HepG2 (cell line): ENCODE measurements at regions not wholly inside any gene's neighbourhood (a gene's known extent, or its start where the extent isn't known, plus 50 kb on each side); places are given as distances from the start of the nearest gene placed in this dataset.
A peak's percentile ranks its signal among the peaks of the same experiment; 100 is the strongest.

Source experiments
- HIC2 ChIP-seq: sonication (generic); formaldehyde crosslinking; IDR thresholded peaks from 2 replicates; pipeline ENCODE4 v1.9.0; 2022; ENCODE audit warnings: low read depth, missing genetic modification reagents
- JUN ChIP-seq: sonication (generic); formaldehyde crosslinking; IDR thresholded peaks from 2 replicates; pipeline ENCODE4 v1.4.0; 2020; ENCODE audit warnings: mild to moderate bottlenecking, missing genetic modification reagents
- MIER2 ChIP-seq: IDR thresholded peaks from 2 replicates; pipeline ENCODE4 v1.6.1; 2016; ENCODE audit warnings: missing biosample characterization, missing genetic modification reagents
- U2AF2 ChIP-seq: fragments of 200-400 bp; formaldehyde crosslinking; IDR thresholded peaks from 2 replicates; pipeline ENCODE4 v1.6.1; 2017; ENCODE audit warnings: low read depth, mild to moderate bottlenecking, low read length
- YEATS2 ChIP-seq: sonication (generic); formaldehyde crosslinking; IDR thresholded peaks from 2 replicates; pipeline ENCODE4 v1.4.0; 2020; ENCODE audit warnings: missing genetic modification reagents, borderline replicate concordance
- TF ChIP-seq, protein P1 (sequence below): IDR thresholded peaks from 2 replicates; pipeline ENCODE4 v1.6.1; 2016; ENCODE audit warnings: low read depth, borderline replicate concordance
- TF ChIP-seq, protein P2 (sequence below): sonication (generic); formaldehyde crosslinking; IDR thresholded peaks from 2 replicates; pipeline ENCODE4 v1.4.0; 2020; ENCODE audit warnings: missing genetic modification reagents, borderline replicate concordance

GRCh38 chr6:3965071-3965718, 113.7 kb downstream of the FAM217A start (continued):
- TF ChIP-seq HIC2 (CRISPR knock-in tag) (0 out of 2 replicates have a peak, but pooled peaks have one; percentile 25), YEATS2 (CRISPR knock-in tag) (no peak), JUN (no peak), MIER2 (CRISPR knock-in tag) (no peak), U2AF2 (no peak)
- TF ChIP-seq, protein P1, sequence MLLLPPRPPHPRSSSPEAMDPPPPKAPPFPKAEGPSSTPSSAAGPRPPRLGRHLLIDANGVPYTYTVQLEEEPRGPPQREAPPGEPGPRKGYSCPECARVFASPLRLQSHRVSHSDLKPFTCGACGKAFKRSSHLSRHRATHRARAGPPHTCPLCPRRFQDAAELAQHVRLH (CRISPR knock-in tag), result no peak
- TF ChIP-seq, protein P2, sequence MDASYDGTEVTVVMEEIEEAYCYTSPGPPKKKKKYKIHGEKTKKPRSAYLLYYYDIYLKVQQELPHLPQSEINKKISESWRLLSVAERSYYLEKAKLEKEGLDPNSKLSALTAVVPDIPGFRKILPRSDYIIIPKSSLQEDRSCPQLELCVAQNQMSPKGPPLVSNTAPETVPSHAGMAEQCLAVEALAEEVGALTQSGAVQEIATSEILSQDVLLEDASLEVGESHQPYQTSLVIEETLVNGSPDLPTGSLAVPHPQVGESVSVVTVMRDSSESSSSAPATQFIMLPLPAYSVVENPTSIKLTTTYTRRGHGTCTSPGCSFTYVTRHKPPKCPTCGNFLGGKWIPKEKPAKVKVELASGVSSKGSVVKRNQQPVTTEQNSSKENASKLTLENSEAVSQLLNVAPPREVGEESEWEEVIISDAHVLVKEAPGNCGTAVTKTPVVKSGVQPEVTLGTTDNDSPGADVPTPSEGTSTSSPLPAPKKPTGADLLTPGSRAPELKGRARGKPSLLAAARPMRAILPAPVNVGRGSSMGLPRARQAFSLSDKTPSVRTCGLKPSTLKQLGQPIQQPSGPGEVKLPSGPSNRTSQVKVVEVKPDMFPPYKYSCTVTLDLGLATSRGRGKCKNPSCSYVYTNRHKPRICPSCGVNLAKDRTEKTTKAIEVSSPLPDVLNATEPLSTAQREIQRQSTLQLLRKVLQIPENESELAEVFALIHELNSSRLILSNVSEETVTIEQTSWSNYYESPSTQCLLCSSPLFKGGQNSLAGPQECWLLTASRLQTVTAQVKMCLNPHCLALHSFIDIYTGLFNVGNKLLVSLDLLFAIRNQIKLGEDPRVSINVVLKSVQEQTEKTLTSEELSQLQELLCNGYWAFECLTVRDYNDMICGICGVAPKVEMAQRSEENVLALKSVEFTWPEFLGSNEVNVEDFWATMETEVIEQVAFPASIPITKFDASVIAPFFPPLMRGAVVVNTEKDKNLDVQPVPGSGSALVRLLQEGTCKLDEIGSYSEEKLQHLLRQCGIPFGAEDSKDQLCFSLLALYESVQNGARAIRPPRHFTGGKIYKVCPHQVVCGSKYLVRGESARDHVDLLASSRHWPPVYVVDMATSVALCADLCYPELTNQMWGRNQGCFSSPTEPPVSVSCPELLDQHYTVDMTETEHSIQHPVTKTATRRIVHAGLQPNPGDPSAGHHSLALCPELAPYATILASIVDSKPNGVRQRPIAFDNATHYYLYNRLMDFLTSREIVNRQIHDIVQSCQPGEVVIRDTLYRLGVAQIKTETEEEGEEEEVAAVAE (CRISPR knock-in tag), result no peak
